Putamen (tissue), 1 donor: ENCODE measurements at regions not wholly inside any gene's neighbourhood (a gene's known extent, or its start where the extent isn't known, plus 50 kb on each side); places are given as distances from the start of the nearest gene placed in this dataset.
"Not testable (repeated sequence)": the region's sequence is repeated elsewhere in the genome, so short reads cannot be mapped to it uniquely, and the experiment has no call there.

ENCODE experiments used
- DNase-seq: peaks from one replicate; pipeline ENCODE4 v3.0.0-alpha.2; 2016; ENCODE audit warnings: low spot score

DNA sequence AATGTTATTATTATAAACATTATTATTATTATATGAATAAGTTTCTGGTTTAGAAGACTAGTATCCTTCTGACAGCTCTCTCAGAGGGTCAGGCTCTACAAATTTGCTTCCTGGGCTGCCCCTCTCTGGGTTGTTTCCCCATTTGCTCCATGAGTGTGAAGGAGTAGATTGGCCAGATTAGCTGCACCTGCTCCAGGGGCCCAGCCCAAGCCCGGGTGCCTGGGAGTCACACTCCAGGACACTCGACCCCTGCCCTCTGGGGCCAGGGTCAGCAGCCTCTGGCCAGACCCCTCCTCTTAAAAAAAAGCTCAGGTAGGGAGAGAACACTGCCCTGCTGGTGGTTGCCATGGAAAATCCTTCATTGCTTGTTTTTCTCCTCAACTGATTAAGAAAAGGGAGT lies 169.0 kb upstream of the FOXD4L5 start:
- not testable (repeated sequence) for DNase-seq

DNA sequence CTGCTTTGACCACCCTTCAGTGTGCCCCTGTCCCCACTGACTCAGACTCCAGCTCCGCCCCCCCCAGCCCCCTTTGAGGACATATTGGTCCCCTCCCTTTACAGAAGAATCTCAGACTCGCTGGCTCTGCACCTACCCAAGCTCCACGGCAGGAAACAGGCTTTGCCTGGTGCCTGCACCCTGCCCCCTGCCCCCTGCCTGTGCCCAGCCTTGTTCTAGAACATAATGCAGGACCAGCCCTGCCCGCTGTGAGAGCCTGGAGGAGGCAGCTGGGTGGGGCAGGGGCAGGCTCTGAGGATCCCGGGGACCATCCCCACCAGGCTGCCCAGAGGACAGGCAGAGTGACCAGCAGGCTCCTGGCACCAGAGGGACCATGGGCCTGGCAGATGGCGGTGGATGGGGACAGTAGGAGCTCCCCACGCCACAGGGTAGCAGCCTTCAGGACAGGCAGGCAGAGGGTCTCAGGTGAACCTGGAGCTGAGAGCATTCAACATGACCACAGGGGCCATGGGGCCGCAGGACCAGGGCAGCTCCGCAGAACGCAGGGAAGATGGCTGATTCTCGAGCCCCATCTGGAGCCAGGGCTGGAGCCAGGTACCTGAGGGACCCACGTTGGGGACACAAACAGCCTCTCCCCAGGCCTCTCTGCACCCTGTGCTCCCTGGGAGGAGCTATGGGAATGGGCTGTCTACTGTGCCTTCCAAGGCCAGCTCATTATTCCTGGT lies 165.0 kb upstream of the FOXD4L5 start:
- not testable (repeated sequence) for DNase-seq

DNA sequence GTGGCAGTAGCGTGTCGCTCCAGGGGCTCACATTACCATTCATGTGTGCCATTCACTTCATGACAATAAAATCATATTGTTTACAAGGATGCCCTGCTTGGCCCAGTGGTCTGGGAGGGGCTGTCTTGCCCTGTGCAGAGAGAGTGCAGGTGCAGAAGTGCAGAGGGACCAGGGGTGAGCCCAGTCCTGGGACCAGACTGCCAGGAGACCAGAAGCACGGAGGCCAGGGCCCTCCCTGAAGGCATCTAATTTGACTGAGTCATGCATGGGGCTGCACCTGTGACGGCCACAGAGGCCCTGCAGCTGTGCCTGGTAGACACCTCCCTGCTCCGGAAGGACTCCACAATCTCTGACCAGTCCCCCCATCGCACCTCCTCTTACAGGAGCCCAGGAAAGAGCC lies 164.4 kb upstream of the FOXD4L5 start:
- DNase-seq = no peak

DNA sequence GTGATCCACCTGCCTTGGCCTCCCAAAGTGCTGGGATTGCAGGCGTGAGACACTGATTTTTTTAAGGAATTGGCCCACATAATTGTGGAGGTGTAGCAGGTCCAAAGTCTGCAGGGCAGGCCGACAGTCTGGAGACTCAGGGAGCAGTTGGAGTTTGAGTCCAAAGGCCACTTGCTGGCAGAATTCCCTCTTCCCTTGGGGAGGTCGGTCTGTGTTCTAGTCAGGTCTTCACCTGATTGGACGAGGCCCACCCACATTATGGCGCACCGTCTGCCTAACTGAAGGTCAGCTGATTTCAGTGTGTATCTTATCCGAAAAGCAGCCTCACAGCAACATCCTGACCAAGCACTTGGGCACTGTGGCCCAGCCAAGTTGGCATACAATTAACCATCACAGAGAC lies 162.1 kb upstream of the FOXD4L5 start:
- DNase-seq = not testable (repeated sequence)

DNA sequence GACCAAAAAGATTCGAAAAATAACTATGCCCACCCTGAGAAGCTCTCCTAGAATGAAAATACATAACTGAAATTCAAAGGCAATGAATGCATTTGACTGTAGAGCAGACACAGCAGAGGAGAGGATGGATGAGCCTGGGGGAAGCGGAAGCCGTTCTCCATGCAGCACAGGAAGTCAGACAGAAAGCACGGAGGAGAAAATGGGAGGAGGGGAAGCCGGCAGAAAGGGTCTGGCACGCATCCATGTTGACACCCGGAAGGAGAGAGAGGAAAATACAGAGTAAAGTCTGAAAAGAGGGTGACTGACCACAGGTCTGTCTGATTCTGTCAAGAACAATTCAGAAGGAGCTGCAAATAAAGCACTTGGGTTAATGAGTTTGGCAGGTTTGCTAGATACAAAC lies 161.0 kb upstream of the FOXD4L5 start:
- not testable (repeated sequence) for DNase-seq

DNA sequence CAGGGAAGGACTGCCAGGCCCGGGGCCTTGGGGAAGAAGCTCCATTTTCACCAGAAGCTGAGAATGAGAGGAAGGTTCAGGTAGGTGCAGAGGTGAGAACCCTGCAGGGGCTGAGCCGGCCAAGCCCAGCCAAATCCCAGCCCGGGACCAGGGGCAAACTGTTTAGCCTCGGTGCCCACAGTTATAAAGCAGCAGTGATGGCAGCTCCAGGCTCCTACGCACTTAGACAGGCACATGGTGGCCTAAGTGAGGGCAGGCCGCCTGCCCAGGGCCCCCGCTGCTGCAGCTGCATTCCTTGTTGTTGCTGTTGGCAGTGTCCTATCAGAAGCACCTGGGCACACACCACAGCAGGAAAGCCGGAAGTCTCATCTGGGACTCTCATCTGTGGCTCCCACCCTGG lies 159.9 kb upstream of the FOXD4L5 start:
- no peak for DNase-seq

DNA sequence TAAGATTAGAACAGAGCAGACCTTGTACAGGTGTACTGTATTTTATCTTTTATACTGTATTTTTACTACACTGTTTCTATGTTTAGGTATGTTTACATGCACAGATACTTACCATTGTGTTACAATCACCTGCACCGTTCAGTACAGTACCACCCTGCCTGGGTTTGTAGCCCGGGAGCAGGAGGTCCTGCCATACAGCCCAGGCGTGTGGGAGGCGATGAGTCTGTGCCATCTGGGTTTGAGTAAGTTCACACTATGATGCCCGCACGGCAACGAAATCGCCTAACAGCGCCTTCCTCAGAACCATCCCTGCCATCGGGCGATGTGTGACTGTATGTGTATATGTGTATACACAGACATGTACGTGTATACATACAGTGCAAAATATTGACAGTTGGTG lies 157.1 kb upstream of the FOXD4L5 start:
- not testable (repeated sequence) for DNase-seq

DNA sequence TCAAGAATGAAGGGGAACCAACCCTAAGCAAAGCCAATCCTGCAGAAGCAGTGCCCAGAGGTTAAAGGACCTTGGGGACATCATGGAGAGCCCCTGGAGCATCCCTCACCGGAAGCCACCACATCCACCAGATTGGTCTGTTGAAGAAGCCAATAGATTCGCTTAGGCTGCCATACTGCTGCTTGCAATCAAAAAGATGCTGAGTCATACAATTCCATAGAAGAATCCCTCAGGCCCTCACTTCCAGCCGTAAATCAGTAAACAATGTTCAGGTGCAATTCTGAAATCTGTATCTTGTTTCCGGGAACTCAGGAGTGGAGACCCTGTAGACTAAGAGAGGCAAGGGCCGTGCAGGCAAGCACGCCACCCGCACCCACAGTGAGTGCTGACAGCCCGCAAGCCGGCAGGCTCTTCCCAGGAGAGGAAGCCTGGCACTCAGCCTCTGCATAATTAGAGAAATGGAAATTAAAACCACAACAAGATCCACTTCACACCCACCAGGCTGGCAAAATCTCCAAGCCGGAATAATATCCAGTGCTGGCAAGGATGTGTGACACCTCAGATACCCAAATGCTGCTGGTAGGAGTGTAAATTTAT lies 156.4 kb upstream of the FOXD4L5 start:
- not testable (repeated sequence) for DNase-seq

DNA sequence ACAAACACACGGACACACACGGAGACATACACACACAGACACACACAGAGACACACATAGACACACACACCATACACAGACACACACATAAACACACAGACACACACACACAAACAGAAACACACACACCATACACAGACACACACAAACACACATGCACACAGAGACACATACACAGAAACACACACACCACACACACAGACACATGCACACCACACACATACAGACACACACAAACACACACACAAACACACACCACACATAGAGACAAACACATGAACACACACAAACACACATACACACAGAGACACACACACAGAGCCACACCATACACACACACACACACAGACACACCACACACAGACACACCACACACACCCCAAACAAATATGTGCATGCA lies 152.7 kb upstream of the FOXD4L5 start:
- no peak for DNase-seq

DNA sequence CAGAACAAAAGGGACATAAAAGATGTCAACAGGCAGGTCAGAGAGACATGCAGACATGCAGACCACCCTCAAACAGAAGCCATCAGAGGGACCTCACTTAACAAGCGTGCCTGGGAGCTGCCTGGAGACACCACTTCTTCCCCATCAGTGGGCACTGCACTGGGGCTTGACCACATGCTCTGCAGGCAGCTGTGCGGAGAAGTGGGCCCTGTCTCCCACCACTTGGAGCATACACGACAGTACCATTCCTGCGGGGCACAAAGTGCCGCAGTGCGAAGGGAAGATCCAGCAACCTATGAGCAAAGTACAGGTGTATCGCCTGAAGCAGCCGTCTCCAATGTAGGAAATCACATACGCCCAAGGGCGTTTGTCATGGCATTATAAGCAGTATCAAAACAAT lies 150.5 kb upstream of the FOXD4L5 start:
- DNase-seq = no peak

DNA sequence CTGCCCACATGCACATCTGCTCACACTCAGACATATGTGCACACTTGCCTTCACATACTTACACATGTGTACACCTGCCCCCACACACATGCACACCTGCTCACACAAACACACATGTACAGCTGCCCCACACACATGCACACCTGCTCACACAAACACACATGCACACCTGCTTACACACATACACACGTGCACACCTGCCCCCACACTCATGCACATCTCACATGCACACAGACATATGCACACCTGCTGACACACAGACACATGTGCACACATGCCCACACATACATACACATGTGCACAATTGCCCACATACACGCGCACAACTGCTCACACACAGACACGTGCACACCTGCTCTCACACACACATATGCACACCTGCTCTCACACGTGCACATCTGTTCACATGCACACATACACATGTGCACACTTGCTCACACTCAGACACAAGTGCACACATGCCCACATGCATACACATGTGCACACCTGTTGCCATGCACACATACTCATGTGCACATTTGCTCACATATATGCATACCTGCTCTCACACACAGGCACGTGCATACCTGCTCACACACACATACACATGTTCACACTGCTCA lies 147.8 kb upstream of the FOXD4L5 start:
- no peak for DNase-seq

DNA sequence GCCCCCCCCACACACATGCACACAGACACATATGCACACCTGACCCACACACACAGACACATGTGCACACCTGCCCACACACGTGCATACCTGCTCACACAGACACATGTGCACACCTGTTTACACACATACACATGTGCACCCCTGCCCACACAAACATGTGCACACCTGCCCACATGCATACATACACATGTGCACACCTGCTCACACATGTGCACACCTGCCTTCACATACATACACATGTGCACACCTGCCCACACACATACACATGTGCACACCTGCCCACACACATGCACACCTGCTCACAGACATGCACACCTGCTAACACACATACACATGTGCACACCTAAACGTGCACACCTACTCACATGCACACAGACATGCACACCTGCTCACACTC lies 147.0 kb upstream of the FOXD4L5 start:
- DNase-seq = no peak

DNA sequence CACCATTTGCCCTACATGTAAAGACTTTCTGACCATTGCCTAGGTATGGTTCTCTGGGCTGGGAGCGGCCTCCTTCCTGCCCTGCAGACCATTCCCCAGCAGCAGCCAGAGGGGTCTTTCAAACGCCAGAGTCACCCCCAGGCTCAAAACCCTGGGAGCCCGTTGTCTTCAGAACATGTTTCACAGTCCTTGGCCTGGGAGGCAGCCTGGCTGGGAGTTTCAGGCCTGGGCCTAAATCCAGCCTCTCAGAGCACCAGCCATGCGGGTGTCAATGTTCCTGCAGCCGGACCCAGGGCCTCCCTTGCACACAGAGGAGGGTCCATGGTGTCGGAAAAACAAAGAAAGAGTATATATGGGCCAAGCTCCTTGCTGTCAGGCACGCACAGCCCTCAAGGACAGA lies 145.2 kb upstream of the FOXD4L5 start:
- no peak for DNase-seq

DNA sequence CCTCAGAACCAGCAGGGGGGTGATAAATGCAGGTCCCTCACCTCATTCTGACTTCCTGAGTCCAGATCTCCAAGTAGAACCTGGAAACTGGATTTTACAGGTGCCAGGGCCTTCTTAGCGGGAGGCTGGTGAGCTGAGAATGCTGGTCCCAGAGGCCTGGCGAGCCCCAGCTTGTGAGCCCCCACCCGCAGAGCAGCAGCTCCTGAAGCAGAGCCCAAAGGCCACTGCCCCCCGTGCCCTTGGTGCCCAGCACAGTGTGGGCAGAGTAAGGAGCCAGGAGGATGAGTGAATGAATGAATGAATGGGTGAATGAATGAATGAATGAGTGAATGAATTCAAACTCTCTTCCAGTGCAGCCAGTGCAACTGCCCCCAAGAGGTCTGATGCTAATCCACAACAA lies 142.4 kb upstream of the FOXD4L5 start:
- not testable (repeated sequence) for DNase-seq

DNA sequence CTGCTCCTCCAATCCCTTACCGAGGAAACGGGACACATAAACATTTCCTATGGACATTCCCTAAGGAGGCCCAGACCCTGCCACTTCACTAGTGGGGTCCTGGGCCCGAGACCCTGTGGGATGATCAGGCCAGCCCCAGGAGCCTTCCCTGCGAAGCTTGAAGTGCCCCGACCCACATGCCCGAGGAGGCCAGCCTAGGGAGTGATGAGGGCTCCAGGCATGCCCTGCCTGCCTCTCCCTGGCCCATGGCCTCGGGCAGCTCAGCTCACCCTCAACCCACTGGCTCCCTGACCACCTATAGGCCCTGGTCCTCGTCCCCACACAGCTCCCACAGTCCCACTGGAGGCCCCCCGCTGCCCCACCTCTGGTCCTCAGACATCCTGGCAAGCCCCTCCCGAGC lies 141.8 kb upstream of the FOXD4L5 start:
- DNase-seq = not testable (repeated sequence)

DNA sequence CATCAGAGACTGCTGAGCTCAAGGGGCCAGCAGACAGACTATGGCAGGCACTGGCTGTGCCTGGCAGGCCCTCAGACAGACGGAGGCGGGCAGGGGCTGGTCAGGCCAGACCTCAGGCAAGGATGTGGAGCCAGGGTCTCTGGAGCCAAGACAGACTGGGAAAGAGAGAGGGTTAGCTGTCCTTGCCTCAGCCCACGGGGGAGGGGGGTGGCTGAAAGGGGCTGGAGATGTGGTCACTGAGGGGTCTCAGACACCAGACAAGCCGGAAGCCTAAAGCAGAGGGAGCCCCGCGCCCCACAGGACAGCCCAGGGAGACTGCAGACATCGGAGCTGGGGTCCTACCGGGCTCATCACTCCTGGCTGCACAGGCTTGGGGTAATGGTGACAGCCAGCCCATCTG lies 141.2 kb upstream of the FOXD4L5 start:
- no peak for DNase-seq

DNA sequence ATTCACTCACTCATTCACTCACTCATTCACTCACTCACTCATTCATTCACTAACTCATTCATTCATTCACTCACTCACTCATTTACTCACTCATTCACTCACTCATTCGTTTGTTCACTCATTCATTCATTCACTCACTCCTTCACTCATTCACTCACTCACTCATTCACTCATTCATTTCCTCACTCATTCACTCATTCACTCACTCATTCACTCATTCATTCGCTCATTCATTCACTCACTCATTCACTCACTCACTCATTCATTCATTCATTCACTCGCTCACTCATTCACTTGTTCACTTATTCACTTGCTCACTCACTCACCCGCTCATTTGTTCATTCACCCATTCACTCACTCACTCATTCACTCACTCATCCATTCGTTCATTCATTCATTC lies 140.2 kb upstream of the FOXD4L5 start:
- not testable (repeated sequence) for DNase-seq

DNA sequence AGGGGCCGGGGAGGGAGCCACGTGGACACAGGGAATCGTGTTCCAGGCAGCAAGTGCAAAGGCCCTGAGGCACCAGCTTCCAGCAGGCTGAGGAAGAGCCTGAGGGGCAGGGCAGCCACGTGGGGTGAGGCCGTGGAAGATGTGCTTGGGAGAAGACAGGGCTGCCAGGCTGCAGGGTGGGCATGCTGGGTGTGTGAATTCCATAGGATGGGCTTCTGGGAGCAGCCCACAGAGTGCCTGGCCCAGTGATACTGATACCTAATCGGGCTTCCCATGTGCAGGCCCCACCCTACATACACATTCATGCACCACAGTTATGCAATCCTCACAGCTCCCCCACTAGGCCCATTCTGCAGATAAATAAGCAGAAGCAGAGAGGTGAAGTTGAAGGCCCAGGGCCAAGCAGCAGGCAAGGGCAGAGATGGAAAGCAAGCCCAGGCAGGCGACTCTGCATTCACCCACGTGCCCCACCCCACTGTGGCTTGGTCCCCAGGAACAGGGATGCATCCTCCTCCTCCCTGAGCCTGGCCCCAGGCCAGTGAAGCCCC lies 139.5 kb upstream of the FOXD4L5 start:
- not testable (repeated sequence) for DNase-seq

DNA sequence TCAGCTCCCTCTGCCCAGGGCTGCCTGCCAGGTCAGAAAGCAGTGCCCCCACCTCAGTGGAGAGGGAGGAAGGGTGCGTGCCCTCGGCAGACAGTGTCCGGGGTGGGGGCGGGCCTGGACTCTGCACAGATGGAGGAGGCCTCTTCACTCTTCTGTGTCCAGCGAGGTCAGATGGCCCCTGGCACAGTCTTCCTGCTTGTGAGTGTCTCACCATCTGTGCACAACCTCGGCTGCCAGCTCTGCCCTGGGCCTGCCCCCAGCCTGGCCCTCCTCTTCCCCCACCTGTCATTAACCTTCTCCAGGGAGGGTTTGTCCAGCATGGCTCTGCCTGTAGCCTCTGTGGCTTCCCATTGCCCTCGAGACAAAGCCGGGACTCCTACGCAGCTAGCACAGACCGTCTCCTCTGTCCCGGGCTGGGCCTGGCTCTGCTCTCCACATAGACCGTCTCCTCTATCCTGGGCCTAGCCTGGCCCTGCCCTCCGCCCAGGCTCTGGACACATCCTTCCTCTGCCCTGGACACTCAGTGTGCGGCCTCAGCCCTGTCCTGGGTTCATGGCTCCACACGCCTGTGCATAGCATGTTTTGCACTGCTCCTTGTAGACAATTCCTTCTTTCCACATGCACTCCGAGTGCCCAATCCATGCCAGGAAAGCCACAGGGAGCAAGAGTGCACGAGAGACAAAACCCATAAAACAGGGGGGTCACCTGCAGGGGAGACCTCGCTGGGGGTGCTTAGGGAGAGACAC lies 138.9 kb upstream of the FOXD4L5 start:
- not testable (repeated sequence) for DNase-seq

DNA sequence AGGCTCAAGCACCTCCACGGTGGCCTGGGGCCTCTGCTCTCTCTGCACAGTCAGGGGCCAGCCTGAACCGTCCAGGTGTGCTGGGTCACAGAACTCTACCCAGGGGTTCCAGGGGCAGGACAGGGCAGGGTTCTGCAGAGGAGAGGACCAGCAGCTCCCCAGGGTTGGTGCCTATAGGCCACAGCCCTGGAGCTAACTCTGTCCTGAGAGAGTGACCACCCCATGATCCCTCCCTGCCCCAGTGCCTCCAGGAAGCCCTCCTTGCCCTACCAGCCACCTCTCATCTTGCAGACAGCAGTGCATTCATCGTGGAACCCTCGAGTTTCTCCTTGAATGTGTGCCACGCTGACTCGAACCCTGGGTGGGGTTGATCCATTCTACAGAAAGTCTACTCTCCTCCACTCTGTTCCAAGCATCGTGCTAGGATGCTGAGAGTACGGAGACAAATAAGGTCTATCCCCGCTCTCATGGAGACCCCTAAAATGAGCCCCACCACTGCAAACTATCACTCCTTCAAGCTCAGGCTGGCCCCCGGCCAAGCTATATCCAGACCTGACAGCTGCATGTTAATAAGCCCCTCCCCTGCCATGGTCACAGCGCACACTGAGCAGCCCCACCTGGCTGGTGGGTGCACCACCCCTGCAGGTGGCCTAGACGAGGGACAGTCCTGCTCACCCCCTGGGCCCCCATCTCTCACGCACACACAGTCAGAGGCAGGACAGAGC lies 138.1 kb upstream of the FOXD4L5 start:
- not testable (repeated sequence) for DNase-seq

DNA sequence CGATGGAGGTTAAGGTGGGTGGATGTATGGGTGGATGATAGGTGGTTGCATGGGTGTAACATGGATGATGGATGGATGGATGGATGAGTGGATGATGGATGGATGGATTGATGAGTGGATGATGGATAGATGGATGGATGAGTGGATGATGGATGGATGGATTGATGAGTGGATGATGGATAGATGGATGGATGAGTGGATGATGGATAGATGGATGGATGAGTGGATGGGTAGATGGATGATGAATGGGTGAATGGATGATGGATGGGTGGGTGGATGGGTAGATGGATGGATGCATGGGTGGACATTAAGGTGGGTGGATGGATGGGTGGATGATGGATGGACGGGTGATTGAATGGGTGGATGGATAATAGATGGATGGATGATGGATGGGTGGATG lies 136.5 kb upstream of the FOXD4L5 start:
- not testable (repeated sequence) for DNase-seq

DNA sequence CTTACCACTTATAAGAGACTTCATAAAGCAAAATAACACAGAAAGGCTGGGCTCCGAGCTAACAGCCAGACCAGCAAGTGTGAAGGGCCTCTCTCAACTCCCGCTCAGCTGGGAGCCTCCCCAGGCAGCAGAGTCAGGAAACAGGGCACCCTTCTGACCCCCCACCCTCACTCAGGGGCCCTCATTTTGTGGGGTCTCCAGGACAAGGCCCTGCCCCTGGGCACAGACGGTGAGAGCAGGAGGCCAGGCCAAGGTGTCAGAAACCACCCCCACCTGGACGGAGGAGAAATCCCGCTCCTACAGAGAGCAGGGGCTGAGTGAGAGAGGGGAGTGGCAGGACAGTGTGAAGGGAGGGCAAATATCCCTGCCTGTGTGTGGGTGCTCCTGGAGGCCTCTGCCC lies 135.8 kb upstream of the FOXD4L5 start:
- no peak for DNase-seq
